ENCODE measurements at regions not wholly inside any gene's neighbourhood (a gene's known extent, or its start where the extent isn't known, plus 50 kb on each side); places are given as distances from the start of the nearest gene placed in this dataset.

DNA sequence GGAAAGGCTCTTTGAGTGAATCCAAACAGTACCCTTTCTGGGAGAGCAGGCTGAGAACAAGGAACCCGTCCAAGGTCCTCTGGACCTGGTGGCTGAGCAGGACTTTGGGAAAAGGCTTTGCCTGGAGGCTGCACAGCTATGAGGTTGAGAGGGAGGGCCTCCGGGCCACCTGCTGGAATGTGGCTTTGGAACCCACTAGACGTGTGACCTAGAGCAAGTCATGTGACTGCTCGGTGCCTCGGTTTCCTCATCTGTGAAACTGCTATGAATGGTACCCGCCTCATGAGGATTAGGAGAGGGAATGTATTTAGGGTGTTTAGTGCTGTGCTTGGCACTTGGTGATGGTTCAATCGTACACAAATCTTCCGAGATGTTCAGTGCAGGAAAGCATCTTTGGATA lies 50.4 kb downstream of the HAPSTR1 start:
- DNase-seq (ENCODE audit: low read depth) = no peak
- TF ChIP-seq, protein P1, sequence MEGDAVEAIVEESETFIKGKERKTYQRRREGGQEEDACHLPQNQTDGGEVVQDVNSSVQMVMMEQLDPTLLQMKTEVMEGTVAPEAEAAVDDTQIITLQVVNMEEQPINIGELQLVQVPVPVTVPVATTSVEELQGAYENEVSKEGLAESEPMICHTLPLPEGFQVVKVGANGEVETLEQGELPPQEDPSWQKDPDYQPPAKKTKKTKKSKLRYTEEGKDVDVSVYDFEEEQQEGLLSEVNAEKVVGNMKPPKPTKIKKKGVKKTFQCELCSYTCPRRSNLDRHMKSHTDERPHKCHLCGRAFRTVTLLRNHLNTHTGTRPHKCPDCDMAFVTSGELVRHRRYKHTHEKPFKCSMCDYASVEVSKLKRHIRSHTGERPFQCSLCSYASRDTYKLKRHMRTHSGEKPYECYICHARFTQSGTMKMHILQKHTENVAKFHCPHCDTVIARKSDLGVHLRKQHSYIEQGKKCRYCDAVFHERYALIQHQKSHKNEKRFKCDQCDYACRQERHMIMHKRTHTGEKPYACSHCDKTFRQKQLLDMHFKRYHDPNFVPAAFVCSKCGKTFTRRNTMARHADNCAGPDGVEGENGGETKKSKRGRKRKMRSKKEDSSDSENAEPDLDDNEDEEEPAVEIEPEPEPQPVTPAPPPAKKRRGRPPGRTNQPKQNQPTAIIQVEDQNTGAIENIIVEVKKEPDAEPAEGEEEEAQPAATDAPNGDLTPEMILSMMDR (IDR thresholded peaks at IDR 0.05; ENCODE audit: insufficient read depth, low read depth, low read length, missing control alignments) = no peak
- no peak overlapping the region for H3K4me3 ChIP-seq (ENCODE audit: low read depth, low read length)

DNA sequence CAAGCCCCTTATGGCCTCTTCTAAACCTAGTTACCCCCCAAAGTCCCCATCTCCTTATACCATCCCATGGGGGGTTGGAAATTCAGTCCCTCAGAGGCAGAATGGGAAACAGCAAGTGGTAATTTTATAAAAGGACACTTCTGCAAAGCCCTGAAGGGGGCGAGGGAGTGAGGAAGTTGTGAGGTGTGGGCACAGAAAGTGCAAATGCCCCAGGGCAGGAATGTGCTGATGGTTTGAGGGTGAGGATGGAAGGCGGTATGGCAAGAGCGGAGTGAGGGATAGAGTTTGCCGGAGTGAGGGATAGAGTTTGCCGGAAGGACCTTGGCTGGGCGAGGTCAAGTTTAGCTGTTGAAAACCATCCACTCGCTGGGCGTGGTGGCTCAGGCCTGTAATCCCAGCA lies 52.7 kb downstream of the HAPSTR1 start:
- TF ChIP-seq, protein P1 (IDR thresholded peaks at IDR 0.05; ENCODE audit: insufficient read depth, low read depth, low read length, missing control alignments) = no peak
- no peak for DNase-seq (ENCODE audit: low read depth)
- no peak overlapping the region for H3K4me3 ChIP-seq (ENCODE audit: low read depth, low read length)

GRCh38 chr16:9148374-9149015 lies 57.1 kb downstream of the HAPSTR1 start:
- TF ChIP-seq, protein P1 (IDR thresholded peaks at IDR 0.05; ENCODE audit: insufficient read depth, low read depth, low read length, missing control alignments) = no peak
- H3K4me3 ChIP-seq (ENCODE audit: low read depth, low read length) = no peak overlapping the region
- no peak for DNase-seq (ENCODE audit: low read depth)

GRCh38 chr16:9151074-9151473 lies 59.6 kb downstream of the HAPSTR1 start:
- no peak overlapping the region for H3K4me3 ChIP-seq (ENCODE audit: low read depth, low read length)
- no peak for DNase-seq (ENCODE audit: low read depth)
- TF ChIP-seq, protein P1 (IDR thresholded peaks at IDR 0.05; ENCODE audit: insufficient read depth, low read depth, low read length, missing control alignments) = no peak

DNA sequence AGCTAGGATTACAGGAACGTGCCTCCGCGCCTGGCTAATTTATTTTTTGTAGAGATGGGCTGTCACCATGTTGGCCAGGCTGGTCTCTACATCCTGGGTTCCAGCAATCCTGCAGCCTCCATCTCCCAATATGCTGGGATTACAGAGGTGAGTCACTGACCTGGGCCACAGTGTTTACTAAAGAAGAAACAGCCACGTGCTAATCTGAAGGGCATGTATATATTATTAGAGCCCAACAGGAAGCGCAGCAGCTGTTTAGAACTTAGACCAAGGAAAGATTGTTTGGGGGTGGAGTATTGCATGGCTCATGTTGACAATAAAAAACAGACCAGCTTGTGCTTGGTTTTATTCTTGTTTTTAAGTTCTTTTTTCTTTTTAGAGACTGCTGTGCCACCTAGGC lies 60.2 kb downstream of the HAPSTR1 start:
- H3K4me3 ChIP-seq (ENCODE audit: low read depth, low read length) = no peak overlapping the region
- TF ChIP-seq, protein P1 (IDR thresholded peaks at IDR 0.05; ENCODE audit: insufficient read depth, low read depth, low read length, missing control alignments) = no peak

GRCh38 chr16:9152649-9153501 lies 61.4 kb downstream of the HAPSTR1 start:
- H3K4me3 ChIP-seq (ENCODE audit: low read depth, low read length) = no peak overlapping the region
- TF ChIP-seq, protein P1 (IDR thresholded peaks at IDR 0.05; ENCODE audit: insufficient read depth, low read depth, low read length, missing control alignments) = no peak
- DNase-seq (ENCODE audit: low read depth) = no peak

More for the DNA sequence above, 60.2 kb downstream of the HAPSTR1 start:
- DNase-seq (ENCODE audit: low read depth) = no peak
